ENCODE measurements at regions not wholly inside any gene's neighbourhood (a gene's known extent, or its start where the extent isn't known, plus 50 kb on each side); places are given as distances from the start of the nearest gene placed in this dataset.

DNA sequence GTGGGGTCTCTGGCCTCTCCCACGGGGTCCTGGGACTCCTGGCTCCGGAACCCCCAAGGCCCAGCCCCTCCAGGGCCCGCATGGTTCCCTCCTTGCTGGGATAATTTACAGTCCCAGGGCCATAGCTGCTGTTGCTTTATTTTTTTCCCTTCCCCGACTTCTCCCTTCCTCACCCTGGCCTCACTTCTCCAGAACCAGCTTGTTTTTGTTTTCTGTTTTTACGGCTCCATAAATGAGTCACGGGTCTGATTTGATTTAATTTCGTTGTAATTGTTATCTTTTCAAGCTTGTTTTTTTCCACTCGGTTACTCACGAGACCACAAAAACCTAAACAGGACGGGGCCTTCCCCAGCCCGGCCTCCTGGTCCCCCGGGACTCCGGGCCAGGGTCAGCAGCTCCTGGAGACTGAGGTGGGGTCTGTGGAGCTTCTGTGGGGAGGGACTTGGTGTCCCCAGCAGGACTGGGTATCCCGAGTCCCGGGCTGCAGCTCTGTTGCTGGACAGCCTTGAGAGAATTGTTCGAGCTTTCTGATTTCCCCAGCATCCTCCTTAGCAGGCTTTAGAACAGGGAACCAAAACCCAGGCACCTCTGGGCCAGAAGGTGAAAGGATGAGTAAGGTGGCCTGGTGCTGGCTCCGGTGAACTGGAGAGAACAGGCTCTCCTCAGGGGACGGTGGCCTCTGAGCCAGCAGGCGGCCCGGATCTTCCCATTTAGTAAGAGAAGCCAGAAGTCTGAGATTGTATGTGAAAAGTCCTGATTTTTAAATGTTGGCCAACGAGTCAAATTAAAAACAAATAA lies 94.9 kb downstream of the CEBPB start:
- peak in 1 of 2 donors; percentile 54 for DNase-seq (ENCODE audit: low read depth in 2 of 2)

DNA sequence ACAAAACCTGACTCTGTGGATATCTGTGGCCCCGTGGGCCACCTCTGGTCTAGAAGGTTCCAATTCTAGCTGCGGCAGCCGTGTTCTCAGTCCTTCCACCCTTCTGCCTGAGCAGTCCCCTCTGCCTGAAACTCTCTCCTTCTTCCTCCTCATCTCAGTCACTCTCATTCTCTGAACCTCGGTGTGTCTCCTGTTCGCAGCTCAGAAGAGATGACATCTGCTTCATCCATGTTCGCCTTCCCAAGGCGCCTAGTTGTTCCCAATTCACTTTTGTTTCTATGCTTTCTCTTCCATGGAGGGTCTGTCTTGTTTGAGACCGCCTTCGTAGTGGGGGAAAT lies 95.5 kb downstream of the CEBPB start:
- no peak for DNase-seq (ENCODE audit: low read depth in 2 of 2)

DNA sequence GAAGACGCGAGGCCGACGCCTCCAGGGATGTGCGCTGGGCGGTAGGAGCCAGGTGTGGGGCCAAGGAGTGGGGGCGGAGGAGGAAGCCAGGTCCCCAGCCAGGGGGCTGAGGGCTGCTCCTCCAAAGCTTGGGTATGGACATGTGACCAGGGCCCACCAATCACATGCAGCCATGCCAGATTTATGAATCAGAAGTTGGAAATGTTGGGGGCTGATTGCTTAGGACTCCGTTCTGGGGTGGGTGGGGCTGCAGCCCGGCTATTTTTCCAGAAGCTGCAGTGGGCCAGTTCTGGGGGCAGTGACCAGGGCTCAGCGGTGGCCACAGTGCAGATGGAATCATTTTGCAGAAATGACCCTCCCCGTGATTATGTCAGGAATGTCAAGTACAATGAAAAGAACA lies 96.0 kb downstream of the CEBPB start:
- peak in 1 of 2 donors; percentile 24 for DNase-seq (ENCODE audit: low read depth in 2 of 2)

DNA sequence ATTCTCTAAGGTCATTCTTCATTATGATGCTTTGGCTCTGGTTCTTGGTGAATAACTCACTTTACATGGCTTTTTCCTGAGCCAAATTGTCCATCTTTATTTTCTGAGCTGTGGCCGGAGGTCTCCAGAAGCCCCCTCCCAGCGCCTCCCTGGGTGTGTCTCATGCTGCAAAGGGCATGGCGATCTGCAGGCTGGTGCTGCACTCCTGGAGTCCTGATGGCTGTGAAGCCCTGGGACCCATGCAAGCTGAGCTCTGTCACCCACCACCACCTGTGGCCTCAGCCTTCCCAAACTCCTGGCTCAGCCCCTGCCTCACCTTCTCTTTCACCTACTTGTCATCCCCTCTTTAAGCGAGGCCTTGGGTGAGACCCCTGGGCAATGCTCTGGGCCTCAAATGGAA lies 96.9 kb downstream of the CEBPB start:
- DNase-seq (ENCODE audit: low read depth in 2 of 2), result no peak

DNA sequence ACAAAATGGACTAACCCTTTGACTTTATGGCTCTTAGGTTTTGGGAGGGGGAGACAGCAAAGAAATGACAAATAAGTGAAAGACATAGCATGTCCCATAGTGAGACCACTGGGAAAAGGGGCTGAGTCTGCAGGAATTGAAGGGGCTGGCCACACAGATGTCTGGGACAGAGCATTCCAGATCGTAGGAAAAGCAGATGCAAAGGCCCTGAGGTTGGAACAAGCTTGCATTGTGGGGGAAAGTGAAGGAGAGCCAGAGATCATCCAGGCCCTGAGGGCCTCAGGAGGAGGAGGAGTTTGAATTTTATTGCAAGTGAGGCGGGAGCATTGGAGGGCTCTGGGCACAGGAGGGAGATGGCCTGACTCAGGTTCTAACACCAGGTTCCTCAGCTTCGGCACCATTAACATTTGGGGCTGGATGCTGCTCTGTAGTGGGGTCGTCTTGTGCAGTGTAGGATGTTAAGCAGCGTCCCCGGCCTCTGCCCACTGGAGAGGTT lies 97.5 kb downstream of the CEBPB start:
- no peak for DNase-seq (ENCODE audit: low read depth in 2 of 2)

DNA sequence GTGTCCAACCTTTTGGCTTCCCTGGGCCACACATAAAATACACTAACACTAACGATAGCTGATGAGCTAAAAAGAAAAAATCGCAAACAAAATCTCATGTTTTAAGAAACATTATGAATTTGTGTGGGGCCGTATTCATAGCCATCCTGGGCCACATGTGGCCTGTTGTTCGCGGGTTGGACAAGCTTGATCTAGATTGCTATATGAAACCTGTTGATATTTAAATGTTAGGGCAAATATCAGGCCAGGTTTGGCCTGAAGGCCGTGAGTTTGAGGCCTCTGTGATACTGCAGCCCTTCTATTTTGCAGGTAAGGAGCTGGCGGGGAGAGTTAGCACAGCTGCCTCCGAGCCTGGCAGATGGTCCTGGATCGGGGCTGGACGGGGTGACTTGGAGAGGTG lies 99.0 kb downstream of the CEBPB start:
- no peak for DNase-seq (ENCODE audit: low read depth in 2 of 2)

DNA sequence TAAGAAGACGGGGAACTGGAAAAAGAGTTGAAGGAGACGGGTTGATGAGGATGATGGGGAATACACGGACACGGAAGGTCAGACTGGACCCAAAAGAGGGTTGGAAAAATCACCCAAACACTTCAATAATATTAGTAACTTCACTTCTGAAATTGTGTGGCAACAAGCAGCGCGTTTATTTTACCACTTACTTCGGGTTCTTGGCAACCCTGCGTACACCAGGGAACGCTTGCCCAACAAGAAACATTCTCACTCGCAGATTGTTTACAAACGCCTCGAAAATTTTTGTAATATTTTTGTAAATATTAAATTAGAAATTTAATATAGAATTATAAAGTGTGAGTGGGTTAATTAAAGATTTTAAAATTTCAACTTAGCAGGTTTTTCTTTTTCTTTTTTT lies 99.5 kb downstream of the CEBPB start:
- no peak for DNase-seq (ENCODE audit: low read depth in 2 of 2)

DNA sequence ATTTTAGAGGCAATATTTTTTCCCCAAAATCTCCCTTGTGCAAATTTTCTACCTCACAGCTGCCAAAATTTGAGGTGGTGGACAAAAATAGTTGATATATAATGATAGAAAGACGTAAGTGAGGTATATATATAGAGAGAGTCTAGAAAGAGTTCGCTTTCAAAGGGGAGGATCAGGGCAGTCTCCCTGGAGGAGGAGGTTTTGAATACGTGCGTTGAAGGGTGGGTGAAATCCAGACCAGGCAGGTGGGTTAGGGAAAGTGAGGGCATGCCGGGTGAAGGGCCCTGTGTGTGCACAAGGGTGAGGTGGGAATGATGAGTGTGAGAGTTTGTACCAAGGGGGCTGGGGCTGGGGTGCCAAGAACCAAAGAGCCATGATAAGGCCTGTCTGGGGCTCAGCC lies 100.2 kb downstream of the CEBPB start:
- no peak for DNase-seq (ENCODE audit: low read depth in 2 of 2)

DNA sequence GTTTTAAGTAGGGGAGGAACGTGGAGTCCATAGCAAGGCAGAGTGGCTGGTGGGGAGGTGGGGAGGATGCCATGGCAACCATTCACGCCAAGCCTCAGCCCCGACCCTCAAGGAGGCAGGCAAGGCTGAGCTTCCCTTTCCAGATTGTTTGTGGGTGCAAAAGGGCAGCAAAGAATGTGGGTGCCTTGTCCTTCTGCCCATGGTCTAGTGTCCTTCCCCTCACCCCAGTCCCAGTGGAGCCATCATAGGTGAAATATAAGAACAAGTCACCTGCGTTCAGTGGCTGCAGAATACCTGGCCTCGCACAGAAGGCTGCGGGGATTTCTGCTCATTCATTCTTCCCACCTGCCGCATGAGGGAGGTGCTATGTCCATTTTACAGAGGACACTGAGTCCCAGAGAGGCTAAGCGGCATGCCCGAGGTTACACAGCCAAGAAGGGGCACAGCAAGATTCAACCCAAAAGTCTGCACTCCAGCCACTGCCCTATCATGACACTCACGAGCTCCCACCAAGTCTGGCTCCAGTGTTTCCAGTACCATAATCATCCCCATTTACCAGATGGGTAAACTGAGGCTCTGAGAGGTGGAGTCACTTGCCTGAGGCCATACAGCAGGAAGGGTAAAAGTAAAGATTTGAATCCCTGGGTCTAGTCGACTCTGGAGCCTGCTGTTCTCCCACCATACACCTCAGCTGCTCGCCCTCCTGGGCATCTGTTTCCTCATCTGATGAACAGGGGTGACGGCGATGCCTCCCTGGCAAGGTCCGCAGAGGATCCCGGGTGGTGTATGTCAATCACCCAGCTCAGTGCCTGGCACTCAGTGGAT lies 100.8 kb downstream of the CEBPB start:
- DNase-seq (ENCODE audit: low read depth in 2 of 2), result no peak

DNA sequence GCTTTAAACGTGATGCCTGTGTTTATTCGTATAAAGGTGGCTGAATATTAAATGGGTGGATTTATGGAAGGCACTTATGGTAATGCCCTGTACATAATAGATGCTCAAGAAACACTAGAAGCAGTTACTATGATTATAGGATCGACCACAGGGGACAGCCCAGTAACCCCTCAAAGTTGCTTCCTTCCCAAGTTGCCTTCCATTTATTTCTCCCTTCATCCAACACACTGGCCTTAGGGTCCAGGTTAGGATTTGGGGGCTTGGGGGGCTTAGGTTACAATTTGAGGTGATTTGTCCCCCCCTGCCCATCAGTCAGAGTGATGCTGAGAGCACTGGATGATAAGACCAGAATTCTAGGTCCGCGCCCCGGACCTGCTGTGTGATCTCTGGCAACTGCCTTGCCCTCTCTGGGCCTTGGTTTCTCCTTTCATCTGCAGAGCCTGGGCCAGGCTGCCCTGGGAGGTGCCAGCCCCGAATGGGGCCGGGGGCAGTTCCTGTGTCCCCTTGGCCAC lies 101.5 kb downstream of the CEBPB start:
- no peak for DNase-seq (ENCODE audit: low read depth in 2 of 2)

DNA sequence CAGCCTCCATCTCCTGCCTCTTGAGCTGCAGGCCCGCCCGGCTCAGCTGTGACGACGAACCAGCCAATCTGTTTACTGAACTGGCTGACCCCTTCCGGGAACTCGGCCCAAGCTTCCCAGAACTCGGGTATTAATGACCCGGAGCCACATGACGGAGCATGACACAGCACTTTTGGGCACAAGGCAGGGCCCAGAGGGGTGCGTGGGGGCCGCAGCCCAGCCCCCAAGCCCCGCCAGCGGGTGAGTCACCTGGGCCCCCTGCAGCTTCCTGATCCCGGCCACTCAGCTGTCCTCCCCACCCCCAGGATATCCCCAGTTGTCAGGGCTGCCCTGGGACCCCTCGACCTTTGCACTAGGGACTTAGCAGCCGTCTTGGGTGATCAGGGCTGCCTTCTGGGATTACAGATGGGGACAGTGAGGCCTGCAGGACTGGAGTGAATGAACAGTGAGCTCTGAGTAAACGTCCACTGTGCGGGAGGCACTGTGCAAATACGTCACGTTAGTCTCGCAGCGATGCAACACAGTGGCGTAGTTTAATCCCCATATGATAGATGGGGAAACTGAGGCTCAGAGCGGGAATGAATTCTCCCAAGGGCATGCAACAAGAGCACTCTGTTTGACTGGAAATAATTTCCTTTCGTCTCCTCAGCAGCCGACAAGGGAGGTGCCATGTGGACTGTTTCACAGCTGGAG lies 102.1 kb downstream of the CEBPB start:
- peak; percentile 83 to 91 for DNase-seq (ENCODE audit: low read depth in 2 of 2)

DNA sequence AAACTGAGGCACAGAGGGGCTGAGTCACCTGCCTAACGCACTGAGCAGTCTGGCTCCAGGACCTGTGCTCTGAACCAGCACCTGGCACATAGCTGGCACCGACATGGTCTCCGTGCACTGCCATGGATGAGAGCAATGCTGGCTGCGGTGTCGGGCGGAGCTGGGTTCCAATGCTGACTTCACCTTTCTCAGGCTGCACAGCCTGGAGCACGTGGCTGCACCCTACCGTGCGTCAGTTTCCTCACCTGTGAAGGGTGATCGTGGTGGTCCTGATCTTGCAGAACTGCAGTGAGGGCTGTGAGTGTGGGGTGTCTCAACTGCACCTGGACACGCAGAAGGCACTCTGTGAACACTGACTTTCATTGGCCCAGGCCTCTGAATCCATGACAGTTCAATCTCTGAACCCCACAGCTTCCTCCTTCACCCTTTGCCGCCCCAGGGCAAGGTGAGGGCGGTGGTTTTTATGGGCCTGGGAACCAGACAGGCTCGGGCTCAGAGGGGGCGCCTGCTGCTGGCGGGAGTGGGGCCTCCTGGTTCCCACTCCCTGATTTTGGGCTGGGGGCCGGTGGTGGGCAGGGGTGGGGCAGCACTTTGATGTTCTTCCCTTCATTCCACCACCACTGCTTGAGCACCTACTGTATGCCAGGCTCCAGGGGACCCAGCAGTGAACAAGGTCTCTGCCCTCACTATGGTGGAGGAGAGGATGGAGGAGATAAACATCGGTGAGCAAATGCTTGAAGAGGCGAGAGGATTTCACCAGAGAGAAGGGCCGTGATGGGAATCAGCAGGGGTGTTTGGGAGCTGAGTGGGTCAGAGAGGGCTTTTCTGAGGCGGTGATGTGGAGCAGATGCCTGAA lies 102.9 kb downstream of the CEBPB start:
- no peak for DNase-seq (ENCODE audit: low read depth in 2 of 2)

DNA sequence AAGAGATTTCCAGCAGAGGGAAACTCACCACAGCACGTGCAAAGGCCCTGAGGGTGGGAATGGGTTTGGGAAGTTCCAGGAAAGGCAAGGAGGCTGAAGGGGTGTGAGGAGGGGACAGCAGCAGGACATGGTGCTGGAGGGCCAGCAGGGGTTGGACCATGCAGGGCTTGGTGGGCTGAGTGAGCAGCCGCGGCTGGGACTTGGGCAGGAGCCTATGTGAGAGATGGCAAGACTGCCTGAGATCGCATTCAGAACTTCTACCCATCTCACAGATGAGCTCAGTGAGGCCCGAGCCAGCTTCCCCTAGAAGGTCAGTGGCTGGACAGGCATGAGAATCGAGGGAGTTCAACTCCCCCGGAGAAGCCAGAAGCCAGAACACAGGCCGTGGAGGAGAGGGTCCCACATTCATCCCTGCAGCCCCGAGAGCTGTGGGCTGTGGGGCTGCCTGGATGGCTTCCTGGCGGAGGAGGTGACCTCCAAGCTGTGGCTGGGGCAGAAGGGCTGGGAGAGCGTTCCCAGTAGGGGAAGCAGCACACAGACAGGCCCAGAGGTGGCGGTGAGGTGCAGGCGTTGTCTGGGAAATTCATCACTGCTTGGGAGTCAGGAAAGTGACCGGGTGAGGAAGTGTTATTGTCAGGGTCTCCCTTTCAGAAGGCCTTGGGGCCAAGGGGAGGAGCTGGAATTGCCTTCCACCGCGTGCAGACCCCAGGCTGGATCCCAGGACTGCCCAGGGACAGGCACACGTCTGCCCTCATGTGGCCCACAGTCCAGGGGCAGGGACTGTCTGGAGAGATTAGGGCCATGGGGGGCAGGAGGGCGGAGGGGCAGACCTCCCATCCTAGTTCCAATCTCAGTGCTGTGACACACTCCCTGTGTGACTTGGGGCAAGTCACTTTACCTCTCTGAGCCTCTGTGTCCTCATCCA lies 103.8 kb downstream of the CEBPB start:
- no peak for DNase-seq (ENCODE audit: low read depth in 2 of 2)

DNA sequence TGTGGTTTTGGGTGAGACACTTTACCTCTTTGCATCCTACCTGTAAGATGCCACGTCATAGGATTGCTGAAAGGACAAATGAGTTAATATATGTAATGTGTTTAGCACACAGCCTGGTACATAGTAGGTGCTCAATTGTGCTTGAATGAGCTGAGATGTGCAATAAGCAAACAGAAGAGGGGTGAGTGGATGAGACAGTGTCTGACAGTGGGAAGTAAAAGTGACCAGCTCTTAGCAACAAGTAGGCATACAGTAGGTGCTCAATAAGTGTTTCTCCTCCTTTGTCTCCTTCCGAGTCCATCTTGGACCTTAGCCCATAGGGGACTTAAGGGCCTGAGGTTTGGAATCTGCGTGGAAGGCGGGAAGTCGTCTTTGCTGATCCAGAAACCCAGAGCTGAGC lies 104.7 kb downstream of the CEBPB start:
- DNase-seq (ENCODE audit: low read depth in 2 of 2), result no peak

DNA sequence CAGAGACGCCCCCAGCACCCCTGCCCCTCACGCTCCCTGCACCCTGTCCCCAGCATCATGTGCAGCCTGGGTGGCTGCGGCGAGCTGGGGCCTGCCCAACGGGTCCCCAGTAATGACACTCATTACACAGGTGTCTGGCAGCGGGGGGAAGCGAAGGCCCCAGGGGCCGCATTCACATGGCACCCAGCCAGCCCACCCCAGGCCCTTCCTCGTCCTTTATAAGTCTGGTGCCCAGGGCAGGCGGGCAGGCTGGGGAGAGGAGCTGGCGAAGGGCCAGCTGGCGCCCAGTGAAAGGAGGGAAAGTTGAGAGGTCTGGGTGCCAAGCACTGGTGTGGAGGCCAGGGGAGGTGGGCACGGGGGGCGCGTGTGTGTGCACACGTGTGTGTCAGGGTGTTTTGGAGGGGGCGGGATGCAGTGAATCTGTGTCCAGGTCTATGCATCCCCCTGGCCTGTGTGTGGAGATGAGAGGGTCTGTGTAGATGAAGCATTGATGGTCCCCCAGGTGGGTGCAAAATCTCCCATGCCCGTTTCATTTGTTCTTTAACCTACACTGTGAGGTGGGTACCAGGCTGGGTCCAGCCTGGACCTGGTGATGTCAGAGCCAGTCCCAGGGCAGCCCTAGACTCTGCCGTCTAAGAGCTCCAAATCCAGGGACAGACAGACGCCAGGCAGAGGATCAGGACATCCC lies 105.3 kb downstream of the CEBPB start:
- DNase-seq (ENCODE audit: low read depth in 2 of 2), result no peak

DNA sequence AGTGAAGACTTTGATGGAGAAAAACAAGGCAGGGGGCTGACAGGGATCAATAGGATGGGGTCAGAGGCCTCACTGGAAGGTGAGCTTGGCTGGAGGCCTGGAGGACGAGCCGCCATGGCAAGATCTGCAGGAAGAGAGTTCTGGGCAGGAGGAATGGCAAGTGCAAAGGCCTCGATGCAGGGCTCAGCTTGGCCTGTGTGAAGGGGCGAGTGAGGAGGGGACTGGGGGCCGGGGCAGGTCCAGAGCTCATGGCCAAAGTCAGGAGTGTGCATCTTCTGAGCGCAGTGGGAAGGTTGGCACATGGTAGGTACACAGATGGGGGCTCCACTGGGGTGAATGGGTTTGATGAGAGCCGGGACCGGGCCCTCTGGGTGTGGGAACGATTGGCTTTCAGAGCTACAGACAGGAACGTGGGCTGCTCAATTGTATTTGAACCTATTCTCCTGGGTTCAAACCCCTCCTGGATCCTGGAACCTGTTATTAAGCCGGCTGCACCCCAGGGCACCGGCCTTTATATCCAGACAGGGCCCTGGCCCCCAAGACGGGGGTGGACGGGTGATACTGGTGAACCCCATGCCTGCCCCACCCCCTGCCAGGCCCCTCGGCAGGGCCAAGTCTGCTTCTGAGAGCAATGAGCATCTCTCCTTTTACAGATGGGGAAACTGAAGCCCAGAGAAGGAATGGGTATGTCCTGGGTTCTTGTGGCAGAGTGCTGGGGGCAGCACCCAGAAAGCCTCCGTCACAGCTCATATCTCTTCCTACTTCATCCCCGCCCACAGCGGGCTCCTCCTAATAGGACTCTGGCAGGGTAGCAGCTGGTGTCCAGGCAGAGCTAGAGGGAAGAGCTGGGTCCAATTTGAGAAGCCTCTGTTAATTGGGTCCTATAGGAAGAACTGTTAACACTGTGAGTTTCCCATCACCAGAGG lies 106.1 kb downstream of the CEBPB start:
- DNase-seq (ENCODE audit: low read depth in 2 of 2), result no peak

DNA sequence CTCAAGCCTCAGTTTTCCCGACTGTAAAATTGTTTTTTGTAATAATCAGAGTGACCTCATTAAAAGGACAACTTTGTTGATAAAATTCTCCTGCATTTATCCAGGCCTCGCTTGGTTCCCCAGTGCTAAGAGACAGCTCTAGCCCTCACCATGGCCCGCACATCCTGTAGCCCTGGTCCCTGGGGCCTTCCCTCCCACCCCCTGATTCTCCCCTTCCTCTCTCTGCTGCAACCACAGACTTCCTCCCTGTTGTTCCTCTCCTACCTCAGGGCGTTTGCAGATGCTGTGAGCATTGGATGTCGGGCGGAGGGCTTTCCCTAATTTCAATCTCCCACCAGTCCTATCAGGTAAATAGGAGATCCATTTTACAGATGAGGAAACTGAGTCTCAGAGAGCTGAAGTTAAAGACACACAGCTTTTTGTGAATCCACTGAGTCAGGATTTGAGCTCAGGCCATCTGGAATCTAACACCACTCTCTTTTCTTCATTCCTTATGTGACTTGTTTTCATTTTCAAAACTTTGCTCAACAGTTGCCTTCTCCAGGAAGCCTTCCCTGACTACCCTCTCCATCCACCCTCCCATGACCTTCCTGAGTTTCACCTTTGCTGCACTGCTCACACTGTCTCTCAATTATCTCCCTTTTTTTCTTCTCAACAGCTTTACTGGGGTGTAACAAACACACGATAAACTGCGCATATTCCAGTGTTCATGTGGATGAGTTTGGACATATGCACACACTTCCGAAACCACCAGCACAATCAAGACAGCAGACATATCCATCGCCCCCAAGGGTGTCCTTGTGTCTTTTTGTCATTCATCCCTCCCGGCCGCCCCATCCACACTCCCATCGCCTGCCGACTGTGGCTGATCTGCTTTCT lies 107.1 kb downstream of the CEBPB start:
- no peak for DNase-seq (ENCODE audit: low read depth in 2 of 2)

All from dermis microvascular lymphatic vessel endothelial cell (primary cell).